Progenitor cell of endocrine pancreas (in vitro differentiated cells): ENCODE measurements at regions not wholly inside any gene's neighbourhood (a gene's known extent, or its start where the extent isn't known, plus 50 kb on each side); places are given as distances from the start of the nearest gene placed in this dataset.
"Not testable (repeated sequence)": the region's sequence is repeated elsewhere in the genome, so short reads cannot be mapped to it uniquely, and the experiment has no call there.

Source experiments
- DNase-seq: peaks from one replicate; pipeline ENCODE4 v3.0.0; 2021; ENCODE audit warnings: low spot score; ENCODE audit not compliant: unreplicated experiment
- H3K27ac Mint-ChIP-seq: 2 replicates; pipeline ENCODE4 v1.8.0; 2021; ENCODE audit warnings: mild to moderate bottlenecking, moderate library complexity, mixed read lengths
- H3K27me3 Mint-ChIP-seq: 2 replicates; pipeline ENCODE4 v1.8.0; 2021; ENCODE audit warnings: mixed read lengths
- H3K36me3 Mint-ChIP-seq: 2 replicates; pipeline ENCODE4 v1.8.0; 2022; ENCODE audit warnings: mixed read lengths; ENCODE audit not compliant: insufficient read depth
- H3K4me1 Mint-ChIP-seq: 2 replicates; pipeline ENCODE4 v1.8.0; 2021; ENCODE audit warnings: low read depth, mixed read lengths
- H3K4me3 Mint-ChIP-seq: 2 replicates; pipeline ENCODE4 v1.8.0; 2021; ENCODE audit warnings: low read depth, mild to moderate bottlenecking, moderate library complexity, mixed read lengths
- H3K9me3 Mint-ChIP-seq: 2 replicates; pipeline ENCODE4 v1.8.0; 2021; ENCODE audit warnings: low read depth, mixed read lengths
- CTCF ChIP-seq: fragments of 200-600 bp; sonication (generic); IDR thresholded peaks from one replicate; pipeline ENCODE4 v1.5.0; 2021; ENCODE audit warnings: antibody characterized with exemption, mild to moderate bottlenecking; ENCODE audit not compliant: unreplicated experiment

- Mint-ChIP-seq H3K36me3 (no peaks in the 10 kb centered on the region), H3K27ac (no peak overlapping the region), H3K27me3 (no peaks in the 10 kb centered on the region), H3K4me1 (no peaks in the 10 kb centered on the region), H3K9me3 (no peaks in the 10 kb centered on the region), H3K4me3 (no peak overlapping the region)
- no peak for TF ChIP-seq CTCF
- DNase-seq, result no peak
Observed at GRCh38 chr11:90428836-90429235, 206.0 kb upstream of the CHORDC1 start.

GRCh38 chr11:90426442-90426841 is 203.6 kb upstream of the CHORDC1 start:
- no peak for TF ChIP-seq CTCF

GRCh38 chr11:90423378-90423777 is 200.5 kb upstream of the CHORDC1 start:
- Mint-ChIP-seq H3K4me3 (no peak overlapping the region), H3K36me3 (no peaks in the 10 kb centered on the region), H3K27me3 (no peaks in the 10 kb centered on the region), H3K9me3 (no peaks in the 10 kb centered on the region), H3K4me1 (no peaks in the 10 kb centered on the region), H3K27ac (no peak overlapping the region)
- DNase-seq, result no peak
- no peak for TF ChIP-seq CTCF

More at GRCh38 chr11:90426442-90426841, 203.6 kb upstream of the CHORDC1 start:
- no peak for DNase-seq
- no peaks in the 10 kb centered on the region for H3K27me3 Mint-ChIP-seq
- no peaks in the 10 kb centered on the region for H3K9me3 Mint-ChIP-seq
- no peaks in the 10 kb centered on the region for H3K36me3 Mint-ChIP-seq
- no peak overlapping the region for H3K27ac Mint-ChIP-seq
- no peaks in the 10 kb centered on the region for H3K4me1 Mint-ChIP-seq
- H3K4me3 Mint-ChIP-seq, result no peak overlapping the region

- DNase-seq, H3K4me3 Mint-ChIP-seq, H3K27me3 Mint-ChIP-seq, H3K27ac Mint-ChIP-seq, H3K4me1 Mint-ChIP-seq, H3K9me3 Mint-ChIP-seq, H3K36me3 Mint-ChIP-seq: not testable (repeated sequence)
Observed at GRCh38 chr11:90422787-90423186, 199.9 kb upstream of the CHORDC1 start.

- H3K4me3 Mint-ChIP-seq, result no peak overlapping the region
Observed at GRCh38 chr11:90414221-90414620, 191.4 kb upstream of the CHORDC1 start.

GRCh38 chr11:90407350-90407749 is 184.5 kb upstream of the CHORDC1 start:
- Mint-ChIP-seq H3K4me3 (no peak overlapping the region), H3K9me3 (no peaks in the 10 kb centered on the region), H3K36me3 (no peaks in the 10 kb centered on the region), H3K27ac (no peak overlapping the region), H3K27me3 (no peaks in the 10 kb centered on the region), H3K4me1 (no peaks in the 10 kb centered on the region)
- no peak for DNase-seq
- no peak for TF ChIP-seq CTCF

More at GRCh38 chr11:90414221-90414620, 191.4 kb upstream of the CHORDC1 start:
- no peak overlapping the region for H3K27ac Mint-ChIP-seq
- H3K36me3 Mint-ChIP-seq, result no peaks in the 10 kb centered on the region
- no peaks in the 10 kb centered on the region for H3K9me3 Mint-ChIP-seq
- no peaks in the 10 kb centered on the region for H3K27me3 Mint-ChIP-seq
- no peak for TF ChIP-seq CTCF
- no peaks in the 10 kb centered on the region for H3K4me1 Mint-ChIP-seq
- no peak for DNase-seq
